ENCODE measurements at regions not wholly inside any gene's neighbourhood (a gene's known extent, or its start where the extent isn't known, plus 50 kb on each side); places are given as distances from the start of the nearest gene placed in this dataset.

DNA sequence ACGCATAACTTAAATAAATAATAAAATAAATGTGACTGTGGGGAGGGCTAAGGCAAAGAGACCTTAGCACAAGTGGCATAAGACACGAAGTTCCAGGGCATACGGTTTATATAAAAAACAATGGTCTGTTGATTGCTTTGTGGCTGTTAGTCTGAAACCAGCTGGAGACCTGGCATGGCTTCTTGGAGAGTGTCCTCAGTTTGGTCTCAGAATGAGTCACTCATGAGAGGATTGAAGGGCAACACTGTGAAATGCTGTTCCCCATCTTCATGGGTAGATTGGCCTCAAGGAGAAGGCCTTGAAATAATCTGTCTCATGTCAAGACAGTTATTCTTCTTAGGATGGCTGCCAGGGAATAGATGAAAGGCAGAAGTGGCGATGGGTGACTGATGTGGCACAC lies 62.2 kb downstream of the SOX2 start:
- no peaks in the 10 kb centered on the region for H3K9me3 Mint-ChIP-seq (ENCODE audit: insufficient read depth)
- H3K4me3 Mint-ChIP-seq: no peak overlapping the region
- Histone ChIP-seq H3K9ac (ENCODE audit: low read length) (no peak overlapping the region), H3K27me3 (replicated peaks in 1 of 4; ENCODE audit: control extremely low read depth in 1 of 4, control insufficient read depth in 3 of 4, insufficient read depth in 4 of 4, low read length in 3 of 4) (no peaks in the 10 kb centered on the region), H3K4me2 (replicated peaks; ENCODE audit: low read depth, low read length, poor library complexity, severe bottlenecking) (no peak overlapping the region), H3K36me3 (replicated peaks in 1 of 2; ENCODE audit: control extremely low read depth in 1 of 2, control insufficient read depth in 1 of 2, extremely low read depth in 1 of 2, insufficient read depth in 2 of 2, low read length in 1 of 2) (no peaks in the 10 kb centered on the region), H3K79me2 (ENCODE audit: control insufficient read depth, insufficient read depth, low read length) (no peaks in the 10 kb centered on the region), H3K9me3 (ENCODE audit: control extremely low read depth in 1 of 3, control insufficient read depth in 2 of 3, insufficient read depth in 1 of 3, low read length in 2 of 3) (peaks cover 0 to 1% (median 0%) of the 10 kb centered on the region in 3 donors), H4K20me1 (ENCODE audit: control insufficient read depth, insufficient read depth, low read length, poor library complexity, severe bottlenecking) (no peaks in the 10 kb centered on the region), H3K4me1 (ENCODE audit: control insufficient read depth in 2 of 2, insufficient read depth in 2 of 2, low read length in 2 of 2) (no peaks in the 10 kb centered on the region), H3K4me3 (ENCODE audit: control extremely low read depth in 1 of 5, extremely low read depth in 1 of 5, insufficient read depth in 1 of 5, low read depth in 2 of 5, low read length in 4 of 5) (no peak overlapping the region), H2AFZ (ENCODE audit: insufficient read depth, low read depth, low read length, poor library complexity, severe bottlenecking) (no peak overlapping the region), H3K27ac (ENCODE audit: low read length in 2 of 2) (no peak overlapping the region)
- H3K4me1 Mint-ChIP-seq: no peaks in the 10 kb centered on the region
- intact Hi-C loops (cut with micrococcal nuclease): no loop called here
- POLR2A ChIA-PET: no interaction called here
- TF ChIP-seq CTCF (IDR thresholded peaks at IDR 0.05) (no peak), EZH2 (IDR thresholded peaks at IDR 0.05; ENCODE audit: borderline replicate concordance, insufficient read depth, low read depth, low read length, poor library complexity, severe bottlenecking) (no peak)
- 91% methylated on average over 2 of the region's 4 CpGs for WGBS (ENCODE audit: insufficient coverage)
- CTCF ChIA-PET: no interaction called here
- no peak overlapping the region for H3K27ac Mint-ChIP-seq
- no peak for DNase-seq
- no peaks in the 10 kb centered on the region for H3K27me3 Mint-ChIP-seq
- no peak for ATAC-seq (ENCODE audit: low read depth)

DNA sequence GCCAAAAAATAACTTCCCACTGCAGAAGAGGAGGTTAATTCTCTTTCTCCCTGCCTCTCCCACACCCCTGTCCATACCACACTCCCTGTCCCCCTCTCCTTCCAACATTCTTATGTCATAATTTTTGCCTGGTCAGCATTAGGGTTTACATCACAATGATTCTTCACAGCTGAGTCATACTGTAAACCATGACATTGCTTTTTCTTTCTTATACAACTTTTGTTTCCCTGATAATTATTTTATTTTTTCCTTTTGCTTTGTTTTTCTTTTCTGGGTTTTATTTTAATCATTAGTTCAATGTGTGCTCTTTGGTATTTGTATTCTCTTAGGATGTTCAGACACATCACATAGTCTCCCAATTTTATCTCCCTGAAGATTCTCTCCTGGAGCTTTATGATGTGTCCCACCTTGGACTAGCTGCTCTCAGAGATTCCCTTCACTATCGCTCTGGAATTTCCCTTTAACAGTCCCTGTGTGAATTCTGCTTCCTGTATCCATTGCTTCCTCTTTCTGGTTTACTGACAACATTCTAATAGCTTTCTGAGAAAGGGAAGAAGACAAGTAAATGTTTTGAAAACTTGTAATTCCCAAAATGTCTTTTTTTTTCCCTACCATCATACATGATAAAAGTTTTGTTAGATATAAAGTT lies 70.7 kb downstream of the SOX2 start:
- Histone ChIP-seq H3K36me3 (replicated peaks in 1 of 2; ENCODE audit: control extremely low read depth in 1 of 2, control insufficient read depth in 1 of 2, extremely low read depth in 1 of 2, insufficient read depth in 2 of 2, low read length in 1 of 2) (no peaks in the 10 kb centered on the region), H3K27ac (ENCODE audit: low read length in 2 of 2) (no peak overlapping the region), H3K4me3 (ENCODE audit: control extremely low read depth in 1 of 5, extremely low read depth in 1 of 5, insufficient read depth in 1 of 5, low read depth in 2 of 5, low read length in 4 of 5) (no peak overlapping the region), H3K4me1 (ENCODE audit: control insufficient read depth in 2 of 2, insufficient read depth in 2 of 2, low read length in 2 of 2) (no peaks in the 10 kb centered on the region), H3K9me3 (ENCODE audit: control extremely low read depth in 1 of 3, control insufficient read depth in 2 of 3, insufficient read depth in 1 of 3, low read length in 2 of 3) (no peaks in the 10 kb centered on the region), H4K20me1 (ENCODE audit: control insufficient read depth, insufficient read depth, low read length, poor library complexity, severe bottlenecking) (no peaks in the 10 kb centered on the region), H2AFZ (ENCODE audit: insufficient read depth, low read depth, low read length, poor library complexity, severe bottlenecking) (no peak overlapping the region), H3K79me2 (ENCODE audit: control insufficient read depth, insufficient read depth, low read length) (no peaks in the 10 kb centered on the region), H3K4me2 (replicated peaks; ENCODE audit: low read depth, low read length, poor library complexity, severe bottlenecking) (no peak overlapping the region), H3K9ac (ENCODE audit: low read length) (no peak overlapping the region), H3K27me3 (replicated peaks in 1 of 4; ENCODE audit: control extremely low read depth in 1 of 4, control insufficient read depth in 3 of 4, insufficient read depth in 4 of 4, low read length in 3 of 4) (no peaks in the 10 kb centered on the region)
- CTCF ChIA-PET: no interaction called here
- POLR2A ChIA-PET: no interaction called here
- intact Hi-C loops (cut with micrococcal nuclease): no loop called here
- DNase-seq (no peak), ATAC-seq (ENCODE audit: low read depth) (no peak)
- no peaks in the 10 kb centered on the region for H3K4me1 Mint-ChIP-seq
- no CpG with 5 or more reads among the region's 1 CpG for WGBS (ENCODE audit: insufficient coverage)
- H3K27ac Mint-ChIP-seq: no peak overlapping the region
- H3K4me3 Mint-ChIP-seq: no peak overlapping the region
- no peaks in the 10 kb centered on the region for H3K27me3 Mint-ChIP-seq
- H3K9me3 Mint-ChIP-seq (ENCODE audit: insufficient read depth): no peaks in the 10 kb centered on the region
- TF ChIP-seq CTCF (IDR thresholded peaks at IDR 0.05): no peak
- TF ChIP-seq EZH2 (IDR thresholded peaks at IDR 0.05; ENCODE audit: borderline replicate concordance, insufficient read depth, low read depth, low read length, poor library complexity, severe bottlenecking): no peak
